SK-MEL-5 (cell line): ENCODE measurements at regions not wholly inside any gene's neighbourhood (a gene's known extent, or its start where the extent isn't known, plus 50 kb on each side); places are given as distances from the start of the nearest gene placed in this dataset.
A peak's percentile ranks its signal among the peaks of the same experiment; 100 is the strongest.
"Not testable (repeated sequence)": the region's sequence is repeated elsewhere in the genome, so short reads cannot be mapped to it uniquely, and the experiment has no call there.

Experiments used
- DNase-seq: peaks from one replicate; pipeline ENCODE4 v3.0.0-alpha.2; 2016; ENCODE audit warnings: low read depth, low spot score
- in situ Hi-C: cut with HindIII; loops from 2 replicates; pipeline ENCODE4 v1.10.0; 2016; ENCODE audit warnings: low sequenced_read_pairs, high pct_unique_total_duplicates, low pct_unique_long_range_greater_than_20kb

GRCh38 chr9:38249587-38250210 is 142.8 kb upstream of the ALDH1B1 start:
- in situ Hi-C loops, result no loop called here
- no peak for DNase-seq

DNA sequence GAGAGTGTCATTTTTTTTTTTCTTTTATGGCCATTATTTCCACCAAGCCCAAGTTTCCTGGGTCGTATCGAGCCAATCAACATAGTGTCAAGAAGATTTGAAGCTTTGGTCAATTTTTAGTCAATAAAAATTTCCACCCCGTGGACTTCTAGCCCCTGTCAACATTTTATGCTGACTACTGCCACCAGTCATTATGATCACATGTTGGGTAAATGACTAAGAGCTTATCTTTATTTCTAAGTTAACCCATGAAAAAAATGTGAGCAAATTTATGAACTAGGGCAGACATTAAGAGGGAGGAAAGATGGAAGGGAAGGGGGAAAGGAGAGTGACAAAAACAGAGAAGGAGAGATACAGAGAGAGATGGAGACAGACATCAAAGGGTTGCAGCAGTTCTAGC is 143.5 kb upstream of the ALDH1B1 start:
- in situ Hi-C loops, result no loop called here
- no peak for DNase-seq

- no peak for DNase-seq
- in situ Hi-C loops, result no loop called here
Observed at GRCh38 chr9:38246833-38247232, 145.7 kb upstream of the ALDH1B1 start.

- DNase-seq, result no peak
- in situ Hi-C loops, result no loop called here
Observed at GRCh38 chr9:38244971-38245370, 147.5 kb upstream of the ALDH1B1 start.

- in situ Hi-C loops, result no loop called here
- DNase-seq, result no peak
Observed at GRCh38 chr9:38243993-38244392, 148.5 kb upstream of the ALDH1B1 start.

DNA sequence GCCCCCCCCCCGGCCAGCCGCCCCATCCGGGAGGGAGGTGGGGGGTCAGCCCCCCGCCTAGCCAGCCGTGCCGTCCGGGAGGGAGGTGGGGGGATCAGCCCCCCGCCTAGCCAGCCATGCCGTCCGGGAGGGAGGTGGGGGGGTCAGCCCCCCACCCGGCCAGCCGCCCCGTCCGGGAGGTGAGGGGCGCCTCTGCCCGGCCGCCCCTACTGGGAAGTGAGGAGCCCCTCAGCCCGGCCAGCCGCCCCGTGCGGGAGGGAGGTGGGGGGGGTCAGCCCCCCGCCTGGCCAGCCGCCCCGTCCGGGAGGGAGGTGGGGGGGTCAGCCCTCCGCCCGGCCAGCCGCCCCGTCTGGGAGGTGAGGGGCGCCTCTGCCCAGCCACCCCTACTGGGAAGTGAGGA is 150.4 kb upstream of the ALDH1B1 start:
- in situ Hi-C loops, DNase-seq: not testable (repeated sequence)

DNA sequence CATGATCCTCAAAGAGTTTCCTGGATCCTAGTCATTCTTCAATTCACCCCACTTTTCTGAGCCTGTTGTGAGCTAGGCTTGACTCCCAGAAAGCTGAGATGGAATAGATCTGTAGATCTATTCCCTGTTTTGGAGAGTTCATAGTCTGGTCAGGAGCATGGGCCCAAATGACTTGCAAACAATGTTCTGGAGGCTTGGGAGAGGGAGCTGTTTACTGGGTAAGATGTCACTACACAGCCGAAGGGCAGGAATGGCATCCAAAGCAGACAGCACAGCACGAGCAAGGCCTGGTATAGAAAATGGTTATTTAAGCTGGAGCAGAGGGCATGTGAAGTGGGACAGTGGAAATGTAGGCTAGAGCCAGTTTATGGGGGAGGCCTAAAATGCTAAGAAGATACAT is 152.5 kb upstream of the ALDH1B1 start:
- DNase-seq, result no peak
- in situ Hi-C loops, result no loop called here

GRCh38 chr9:38235244-38235643 is 157.3 kb upstream of the ALDH1B1 start:
- no peak for DNase-seq
- in situ Hi-C loops, result no loop called here

DNA sequence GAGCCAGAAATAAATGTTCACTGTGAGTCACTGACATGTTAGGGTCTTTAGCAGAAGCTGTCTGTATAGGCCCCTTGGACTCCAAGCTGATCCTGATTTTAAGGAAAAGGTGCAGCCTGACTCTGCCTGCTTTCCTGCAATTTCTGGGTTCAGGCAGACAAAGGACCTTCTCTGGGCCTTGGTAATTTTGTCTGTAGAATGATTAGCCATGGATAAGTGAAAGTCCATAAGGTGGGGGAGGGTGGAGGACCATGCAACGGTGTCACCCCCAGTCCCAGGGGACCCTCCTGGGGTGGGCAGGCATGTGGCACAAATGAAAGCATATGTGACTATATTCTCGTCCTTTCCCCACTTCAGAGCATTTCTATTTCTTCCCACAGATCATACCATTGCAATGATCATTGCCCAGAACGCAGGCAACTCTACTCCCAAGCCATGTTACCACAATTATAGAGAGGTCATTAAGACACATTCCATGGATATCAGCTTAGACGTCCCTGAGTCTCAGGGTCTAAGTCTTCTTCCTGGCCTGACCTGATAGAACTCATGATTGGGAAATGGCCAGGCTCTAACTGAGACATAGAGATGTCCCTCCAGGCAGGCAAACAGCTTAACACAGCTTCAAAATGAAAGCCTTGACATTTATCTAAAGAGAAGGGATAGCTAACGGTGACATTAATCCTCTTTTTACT is 157.9 kb upstream of the ALDH1B1 start:
- in situ Hi-C loops, result no loop called here
- no peak for DNase-seq

DNA sequence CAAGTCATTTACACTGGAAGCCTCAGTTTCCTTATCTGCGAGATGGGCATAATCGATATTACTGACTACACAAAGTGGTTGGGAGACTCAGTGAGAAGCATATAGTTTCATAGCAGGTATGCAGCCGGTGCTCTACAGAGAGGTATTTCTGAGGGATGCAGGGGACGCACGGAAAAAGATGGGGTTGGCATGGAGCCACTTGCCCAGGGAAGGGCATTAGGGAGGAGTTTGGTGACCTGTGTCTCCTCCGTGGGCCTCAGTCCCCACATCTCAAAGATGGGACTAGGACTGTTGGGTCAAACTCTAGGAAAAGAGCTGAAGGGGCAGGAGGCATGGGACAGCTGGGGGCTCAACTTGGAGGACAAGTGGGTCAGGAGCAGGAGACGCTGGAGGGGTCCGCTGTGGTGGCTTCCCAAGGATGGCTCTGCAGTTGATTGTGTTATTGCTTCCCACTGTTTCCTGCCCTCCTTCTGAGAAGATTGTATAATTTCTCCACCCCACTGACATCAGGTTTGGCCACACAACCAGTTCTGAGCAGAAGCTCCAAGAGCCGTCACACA is 158.6 kb upstream of the ALDH1B1 start:
- in situ Hi-C loops, result no loop called here

GRCh38 chr9:38233343-38233742 is 159.2 kb upstream of the ALDH1B1 start:
- DNase-seq, result no peak
- in situ Hi-C loops, result no loop called here

More for the DNA sequence above, 158.6 kb upstream of the ALDH1B1 start:
- DNase-seq, result no peak

- no peak for DNase-seq
- in situ Hi-C loops, result no loop called here
Observed at GRCh38 chr9:38232895-38233294, 159.6 kb upstream of the ALDH1B1 start.

GRCh38 chr9:38229504-38230155 is 160.6 kb upstream of the SHB start:
- in situ Hi-C loops, result no loop called here
- no peak for DNase-seq

DNA sequence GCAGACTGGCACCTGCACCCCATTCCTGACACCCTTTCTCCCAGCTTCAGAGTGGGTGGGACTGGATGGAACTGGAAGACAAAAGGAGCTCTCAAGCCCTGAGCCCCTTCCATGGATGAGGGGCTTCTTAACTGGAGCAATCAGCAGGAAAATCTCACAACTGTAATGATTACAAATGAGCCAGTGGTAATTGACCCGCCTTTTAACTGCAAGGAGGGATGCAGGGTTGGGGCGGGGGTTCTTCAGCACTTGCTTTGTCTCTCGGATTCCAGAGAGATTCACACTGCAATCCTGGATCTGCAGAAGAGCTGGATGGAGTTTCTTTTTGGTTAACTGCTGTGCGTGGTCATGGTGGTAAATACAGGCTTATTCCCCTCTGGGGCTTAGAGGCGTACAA is 160.1 kb upstream of the SHB start:
- in situ Hi-C loops, result no loop called here
- no peak for DNase-seq

DNA sequence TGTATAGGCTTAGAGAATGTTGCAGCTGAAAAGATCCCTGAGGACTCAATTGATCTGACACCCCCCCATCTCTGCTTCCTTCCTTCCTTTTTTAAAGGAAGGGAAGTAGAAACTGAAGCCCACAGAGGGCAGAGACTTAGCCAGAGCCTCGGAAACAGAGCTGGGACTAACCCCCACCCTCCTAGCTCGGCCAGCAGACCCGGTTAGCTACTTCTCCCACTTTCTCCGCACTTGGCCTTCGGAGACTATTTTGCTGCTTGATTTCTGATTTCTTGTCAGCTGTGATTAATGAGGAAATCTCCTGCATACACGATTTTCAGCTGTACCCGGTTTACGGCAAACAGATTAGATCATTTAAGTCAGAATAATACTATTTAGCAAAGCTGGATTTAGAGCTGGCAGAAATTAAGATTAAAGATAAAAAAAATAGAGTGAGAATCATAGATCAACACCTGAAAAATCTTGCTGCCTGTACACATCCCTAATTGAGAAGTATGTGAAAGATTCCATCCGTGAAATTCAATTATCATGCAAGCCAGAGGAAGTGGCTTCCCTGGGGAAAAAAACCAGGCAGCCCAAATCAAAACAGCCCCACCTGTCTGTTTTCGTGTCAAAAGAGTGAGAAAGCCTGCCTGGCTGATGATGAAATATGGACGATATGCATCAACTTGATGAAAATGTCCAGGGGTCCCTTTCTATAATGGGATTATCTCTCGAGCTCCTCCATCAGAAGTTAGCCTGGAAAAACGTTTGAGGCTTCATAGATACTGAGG is 159.5 kb upstream of the SHB start:
- DNase-seq, result no peak
- in situ Hi-C loops, result no loop called here

DNA sequence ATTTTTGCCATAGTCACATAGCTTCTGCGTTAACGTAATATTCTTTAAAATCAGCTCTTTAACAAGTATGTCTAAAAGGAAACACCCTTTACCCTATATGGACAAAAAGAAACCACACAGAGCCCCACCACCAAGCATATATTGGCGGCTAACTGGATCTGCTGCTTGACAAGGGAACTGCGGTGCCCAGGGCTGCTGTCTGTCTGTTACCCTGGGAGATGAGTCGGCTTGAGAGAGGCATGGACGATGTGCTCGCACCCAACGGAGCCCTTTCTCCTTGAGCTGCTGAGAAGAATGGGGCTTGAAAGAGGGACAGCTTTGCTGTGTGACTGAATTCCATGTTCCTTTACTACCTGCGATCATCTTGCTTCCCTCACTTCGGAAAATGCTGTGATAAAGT is 158.6 kb upstream of the SHB start:
- in situ Hi-C loops, result no loop called here

GRCh38 chr9:38227061-38227540 is 158.1 kb upstream of the SHB start:
- in situ Hi-C loops, result no loop called here
- DNase-seq, result peak; percentile 11

More for the DNA sequence above, 158.6 kb upstream of the SHB start:
- DNase-seq, result no peak

- in situ Hi-C loops, result no loop called here
- no peak for DNase-seq
Observed at GRCh38 chr9:38226491-38226951, 157.5 kb upstream of the SHB start.
